Astrocyte (in vitro differentiated cells and primary cell): ENCODE measurements at regions not wholly inside any gene's neighbourhood (a gene's known extent, or its start where the extent isn't known, plus 50 kb on each side); places are given as distances from the start of the nearest gene placed in this dataset.

Experiments used
- CTCF ChIP-seq: IDR thresholded peaks from 2 replicates; pipeline ENCODE4 v1.5.1; 2011; ENCODE audit warnings: low read depth, mild to moderate bottlenecking, inconsistent platforms, low read length, moderate library complexity; ENCODE audit not compliant: insufficient read depth
- EZH2 ChIP-seq: IDR thresholded peaks from 2 replicates; pipeline ENCODE4 v1.6.1; 2012; ENCODE audit warnings: mild to moderate bottlenecking, low read length, inconsistent platforms; ENCODE audit not compliant: insufficient read depth

- TF ChIP-seq CTCF (no peak), EZH2 (no peak)
These were observed 219.4 kb downstream of the NFKBIZ start for GRCh38 chr3:102068736-102069135.
